ENCODE measurements at regions not wholly inside any gene's neighbourhood (a gene's known extent, or its start where the extent isn't known, plus 50 kb on each side); places are given as distances from the start of the nearest gene placed in this dataset.

DNA sequence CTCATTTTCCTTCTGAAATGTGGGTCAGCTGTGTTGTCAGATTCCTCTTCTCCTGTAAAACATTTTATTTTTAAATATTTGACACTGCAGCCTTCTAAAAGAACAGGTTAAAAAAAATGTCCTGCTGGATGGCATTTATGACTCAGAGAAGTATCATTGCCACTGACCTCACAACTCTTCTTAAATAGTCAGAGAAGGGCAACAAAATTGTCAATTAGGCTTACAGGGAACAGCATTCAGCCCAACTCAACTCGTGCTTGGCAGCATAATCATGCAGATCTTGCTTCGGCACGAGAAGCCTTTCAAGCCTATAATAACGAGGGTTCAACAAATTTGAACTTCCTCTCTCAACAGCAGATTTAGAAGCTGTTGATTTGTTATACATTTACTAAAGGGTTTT, 296.7 kb upstream of the DACH1 start:
- TF ChIP-seq, protein P1, sequence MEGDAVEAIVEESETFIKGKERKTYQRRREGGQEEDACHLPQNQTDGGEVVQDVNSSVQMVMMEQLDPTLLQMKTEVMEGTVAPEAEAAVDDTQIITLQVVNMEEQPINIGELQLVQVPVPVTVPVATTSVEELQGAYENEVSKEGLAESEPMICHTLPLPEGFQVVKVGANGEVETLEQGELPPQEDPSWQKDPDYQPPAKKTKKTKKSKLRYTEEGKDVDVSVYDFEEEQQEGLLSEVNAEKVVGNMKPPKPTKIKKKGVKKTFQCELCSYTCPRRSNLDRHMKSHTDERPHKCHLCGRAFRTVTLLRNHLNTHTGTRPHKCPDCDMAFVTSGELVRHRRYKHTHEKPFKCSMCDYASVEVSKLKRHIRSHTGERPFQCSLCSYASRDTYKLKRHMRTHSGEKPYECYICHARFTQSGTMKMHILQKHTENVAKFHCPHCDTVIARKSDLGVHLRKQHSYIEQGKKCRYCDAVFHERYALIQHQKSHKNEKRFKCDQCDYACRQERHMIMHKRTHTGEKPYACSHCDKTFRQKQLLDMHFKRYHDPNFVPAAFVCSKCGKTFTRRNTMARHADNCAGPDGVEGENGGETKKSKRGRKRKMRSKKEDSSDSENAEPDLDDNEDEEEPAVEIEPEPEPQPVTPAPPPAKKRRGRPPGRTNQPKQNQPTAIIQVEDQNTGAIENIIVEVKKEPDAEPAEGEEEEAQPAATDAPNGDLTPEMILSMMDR (IDR thresholded peaks at IDR 0.05): no peak
- TF ChIP-seq POLR2A (IDR thresholded peaks at IDR 0.05): no peak

All from heart left ventricle (tissue), 13 donors.